GM21737 (cell line): ENCODE measurements at regions not wholly inside any gene's neighbourhood (a gene's known extent, or its start where the extent isn't known, plus 50 kb on each side); places are given as distances from the start of the nearest gene placed in this dataset.

Experiments
- ATAC-seq: cut with Tn5 transposase; IDR thresholded peaks from one replicate; pipeline ENCODE4 v1.9.1; 2021; ENCODE audit warnings: mild to moderate bottlenecking, moderate library complexity; ENCODE audit not compliant: unreplicated experiment

GRCh38 chr7:35463751-35464150 is 209.9 kb upstream of the TBX20 start:
- no peak for ATAC-seq

DNA sequence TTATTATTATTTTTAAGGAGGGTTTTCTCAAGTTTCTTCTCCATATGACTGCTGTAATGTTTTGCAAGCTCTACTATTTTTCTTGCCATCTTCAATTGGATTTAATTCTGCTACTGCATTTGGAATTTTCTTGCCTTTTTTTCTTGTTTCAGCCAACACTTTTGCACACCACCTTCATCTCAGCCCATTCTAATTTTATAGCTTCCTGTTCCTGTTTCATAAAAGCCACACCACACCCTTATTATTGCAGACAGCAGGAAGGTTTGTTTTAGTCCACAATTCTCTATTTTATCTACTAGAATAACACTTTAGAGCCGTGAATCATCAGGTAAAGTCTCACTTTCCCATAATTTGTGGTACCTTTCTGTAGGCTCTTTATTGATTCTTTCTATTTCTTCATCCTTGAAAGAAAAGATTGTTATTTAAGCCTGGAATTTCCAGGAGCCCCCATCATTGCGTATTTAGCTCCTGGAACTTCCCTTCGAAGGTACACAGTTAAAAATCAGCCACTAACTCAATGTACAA is 209.3 kb upstream of the TBX20 start:
- no peak for ATAC-seq

- ATAC-seq, result no peak
Observed at GRCh38 chr7:35454575-35455385, 200.9 kb upstream of the TBX20 start.

DNA sequence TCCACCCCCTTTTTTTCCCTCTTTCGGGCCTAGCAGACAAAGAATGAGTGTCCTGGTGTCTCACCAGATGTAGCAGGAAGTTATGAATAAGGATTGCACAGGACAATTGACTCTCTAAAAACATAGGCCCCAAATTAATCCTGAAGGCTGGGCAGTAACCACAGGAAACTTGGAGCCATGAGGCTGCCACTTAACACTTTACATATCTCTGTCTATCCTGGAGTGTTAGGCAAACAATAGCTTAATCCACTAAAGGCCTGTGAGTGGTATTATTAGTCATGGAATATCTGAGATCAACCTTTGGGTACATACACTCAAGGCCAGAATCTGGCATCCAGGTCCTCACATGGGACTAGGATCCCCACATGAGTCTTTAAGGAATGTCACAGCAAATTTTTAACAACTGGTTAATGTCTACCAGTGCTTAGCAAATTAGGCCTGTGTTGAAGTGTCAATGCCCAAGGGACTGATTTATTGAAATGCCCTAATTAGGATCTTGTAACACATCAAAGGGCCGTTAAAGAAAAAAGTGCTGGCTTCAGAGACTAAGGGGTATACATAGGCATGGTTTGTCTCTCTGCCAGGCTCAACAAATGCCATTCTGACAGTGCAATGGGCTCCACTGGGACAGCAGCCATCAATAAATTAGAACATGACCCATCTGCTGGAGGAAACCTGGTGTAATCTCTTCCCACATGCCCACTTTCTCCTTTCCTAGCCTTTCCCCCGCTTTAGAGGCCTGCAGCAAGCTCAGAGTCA is 196.7 kb upstream of the TBX20 start:
- ATAC-seq, result no peak

DNA sequence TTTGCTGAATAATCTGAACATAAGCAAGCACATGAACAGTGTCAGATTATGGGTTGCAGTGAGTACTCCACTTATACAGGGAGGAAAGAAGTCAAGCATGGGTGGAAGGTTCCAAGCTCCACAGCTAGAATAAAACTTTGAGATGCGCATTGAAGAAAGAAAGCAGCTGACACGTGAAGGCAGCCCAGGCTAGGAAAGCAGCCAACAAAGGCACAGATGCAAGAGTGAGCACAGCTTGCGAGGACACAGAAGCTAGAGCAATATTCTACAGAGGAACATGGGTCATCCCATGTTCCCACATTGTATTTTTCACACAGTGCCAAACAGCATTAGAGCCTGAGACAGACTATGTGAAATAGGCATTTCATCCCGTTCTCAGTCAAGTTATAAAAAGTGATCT is 194.6 kb upstream of the TBX20 start:
- no peak for ATAC-seq

- no peak for ATAC-seq
Observed at GRCh38 chr7:35446091-35446490, 192.2 kb upstream of the TBX20 start.

DNA sequence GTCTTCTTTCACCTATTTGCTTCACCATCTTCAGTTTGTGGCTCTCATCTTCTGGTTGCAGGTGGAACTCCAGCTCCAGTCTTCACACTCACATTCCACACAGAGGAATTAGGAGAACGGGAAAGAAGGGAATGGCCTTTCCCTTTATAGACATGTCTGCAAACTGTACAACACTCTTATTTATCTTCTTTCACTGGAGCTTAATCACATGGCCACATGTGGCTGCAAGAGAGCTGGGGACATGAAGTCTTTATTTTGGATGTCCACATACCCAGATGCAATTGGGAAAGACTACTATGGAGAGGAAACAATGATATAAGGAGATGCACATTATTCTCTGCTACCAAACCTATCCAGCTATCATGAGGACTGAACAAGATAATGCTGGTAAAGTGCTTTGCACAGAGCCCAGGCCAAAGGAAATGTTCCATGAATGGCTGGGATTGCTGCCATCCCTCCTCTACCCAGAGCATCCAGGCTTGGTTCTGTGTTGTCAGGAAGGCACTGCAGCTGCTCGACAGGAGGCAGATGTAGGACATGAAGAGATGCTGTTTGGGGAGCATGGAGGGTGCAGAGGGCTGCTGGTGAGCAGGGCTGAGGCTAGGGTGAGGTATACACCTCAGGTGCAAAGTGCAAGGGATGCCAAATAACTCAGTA is 183.8 kb upstream of the TBX20 start:
- ATAC-seq, result no peak

GRCh38 chr7:35436452-35436851 is 182.6 kb upstream of the TBX20 start:
- ATAC-seq, result no peak

DNA sequence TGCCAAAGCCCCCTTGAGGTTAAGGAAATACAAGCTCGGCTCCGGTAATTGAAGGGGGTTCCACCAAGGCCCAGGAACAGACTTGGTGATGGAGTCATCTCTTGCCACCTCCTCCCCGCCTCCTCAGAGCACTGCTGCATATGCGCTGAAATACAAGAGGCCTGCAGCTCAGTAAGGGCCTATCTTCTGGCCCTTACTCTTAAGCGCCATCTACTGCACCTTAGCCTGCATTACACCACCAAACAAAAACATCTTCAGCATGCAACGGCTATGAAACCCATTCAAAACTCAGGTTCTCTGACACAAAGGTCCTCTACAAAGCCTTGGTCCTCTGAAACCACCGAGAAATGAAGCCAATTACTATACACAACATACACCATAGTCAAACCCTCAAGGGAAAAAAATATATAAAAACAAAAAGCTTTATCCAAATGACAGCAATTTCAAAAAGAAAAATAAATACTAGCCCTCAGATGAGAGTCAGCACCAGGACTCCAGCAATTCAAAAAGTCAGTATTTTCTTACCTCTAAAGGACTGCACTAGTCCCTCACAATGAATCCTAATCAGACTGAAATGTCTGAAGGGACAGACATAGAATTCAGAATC is 176.8 kb upstream of the TBX20 start:
- no peak for ATAC-seq

- ATAC-seq, result no peak
Observed at GRCh38 chr7:35424869-35425495, 171.1 kb upstream of the TBX20 start.

- no peak for ATAC-seq
Observed at GRCh38 chr7:35424440-35424839, 170.5 kb upstream of the TBX20 start.

DNA sequence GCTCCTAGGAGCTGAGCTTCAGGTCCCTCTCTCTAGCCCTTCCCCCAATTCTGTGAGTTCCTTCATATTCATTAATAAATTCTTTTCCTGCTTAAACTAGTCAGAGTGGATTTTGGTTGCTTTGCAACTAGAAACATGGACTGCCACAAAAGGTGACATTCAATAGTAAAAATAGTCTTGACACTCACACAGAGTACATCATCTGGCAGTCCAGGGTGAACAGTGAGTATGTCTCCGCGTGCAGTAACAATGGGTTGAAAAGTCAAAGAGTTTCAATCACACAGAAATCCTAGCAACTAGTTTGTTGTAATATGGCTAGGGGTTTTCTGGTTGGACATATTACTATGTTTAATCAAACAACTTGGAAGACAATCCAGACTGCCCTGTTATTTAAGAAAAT is 168.8 kb upstream of the TBX20 start:
- no peak for ATAC-seq

DNA sequence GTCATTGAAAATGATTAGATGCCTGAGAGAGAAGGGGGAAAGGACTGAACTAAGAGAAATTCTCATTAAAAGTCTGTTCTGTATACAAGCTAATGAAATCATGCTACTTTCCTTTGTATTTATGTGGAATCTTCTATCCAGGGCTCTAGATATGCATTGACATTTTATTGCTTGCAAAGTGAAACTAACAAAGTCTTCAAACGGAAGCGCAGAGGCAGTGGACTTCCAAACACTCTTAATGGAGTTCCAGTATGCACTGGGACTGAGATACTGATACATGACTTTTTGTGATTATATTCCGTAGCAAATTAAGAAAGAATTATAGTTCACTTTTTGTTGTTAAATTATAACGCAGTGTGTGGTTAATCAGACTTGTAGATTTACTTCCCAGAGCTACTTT is 166.8 kb upstream of the TBX20 start:
- ATAC-seq, result no peak

GRCh38 chr7:35419391-35419755 is 165.5 kb upstream of the TBX20 start:
- ATAC-seq, result no peak

DNA sequence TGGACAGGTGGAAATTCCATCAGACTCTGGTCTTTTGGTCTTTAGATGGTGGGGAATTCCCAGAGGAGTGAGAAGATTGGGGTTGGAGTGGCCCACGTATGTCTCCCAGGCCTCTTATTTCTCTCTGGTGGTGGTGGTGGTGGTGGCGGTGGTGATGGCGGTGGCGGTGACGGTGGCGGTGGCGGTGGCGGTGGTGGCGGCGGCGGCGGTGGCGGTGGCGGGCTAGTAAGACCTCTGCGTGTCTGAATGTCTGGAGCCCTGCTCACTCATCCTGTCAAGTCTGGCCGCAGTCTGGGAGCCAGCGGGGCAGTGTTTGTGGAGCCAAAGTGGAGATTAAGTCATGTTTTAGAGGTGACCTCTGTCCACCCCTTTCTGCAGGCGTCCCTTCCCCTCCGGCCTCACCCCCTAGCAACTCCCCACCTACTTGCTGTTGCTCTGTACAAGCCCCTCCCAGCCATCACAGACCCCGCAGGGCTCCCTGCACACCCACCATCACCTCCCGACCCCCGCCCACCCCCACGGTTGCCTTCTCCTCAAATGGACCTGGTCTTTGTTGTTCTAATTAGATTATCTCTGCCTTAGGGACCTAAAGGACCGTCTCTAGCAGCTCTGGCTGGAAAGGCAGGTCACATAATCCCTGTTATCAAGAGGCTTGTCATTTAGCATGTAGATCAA is 165.0 kb upstream of the TBX20 start:
- ATAC-seq, result no peak

- no peak for ATAC-seq
Observed at GRCh38 chr7:35416568-35416967, 162.7 kb upstream of the TBX20 start.

DNA sequence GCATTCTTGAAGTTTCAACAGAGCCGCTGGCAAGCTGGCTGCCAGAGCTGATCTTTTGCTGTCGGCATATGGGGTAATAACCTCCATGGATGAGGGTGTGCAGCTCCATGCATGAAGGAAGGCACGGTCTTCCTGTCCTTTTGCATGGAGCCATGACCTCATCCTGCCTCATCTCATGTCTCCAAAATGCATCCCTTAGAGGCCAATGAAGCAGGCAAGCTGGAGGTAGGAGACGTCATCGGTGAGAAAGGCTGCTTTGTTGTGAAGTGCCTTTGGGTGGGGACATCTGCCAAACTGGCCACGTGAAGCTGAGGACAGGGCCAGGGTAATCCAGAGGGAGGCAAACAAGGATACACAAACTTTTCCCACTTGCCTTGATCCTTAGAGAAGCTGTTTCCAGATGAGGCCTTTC is 161.5 kb upstream of the TBX20 start:
- ATAC-seq, result no peak

- ATAC-seq, result no peak
Observed at GRCh38 chr7:35411331-35411730, 157.4 kb upstream of the TBX20 start.

GRCh38 chr7:35405461-35405860 is 151.6 kb upstream of the TBX20 start:
- ATAC-seq, result no peak

DNA sequence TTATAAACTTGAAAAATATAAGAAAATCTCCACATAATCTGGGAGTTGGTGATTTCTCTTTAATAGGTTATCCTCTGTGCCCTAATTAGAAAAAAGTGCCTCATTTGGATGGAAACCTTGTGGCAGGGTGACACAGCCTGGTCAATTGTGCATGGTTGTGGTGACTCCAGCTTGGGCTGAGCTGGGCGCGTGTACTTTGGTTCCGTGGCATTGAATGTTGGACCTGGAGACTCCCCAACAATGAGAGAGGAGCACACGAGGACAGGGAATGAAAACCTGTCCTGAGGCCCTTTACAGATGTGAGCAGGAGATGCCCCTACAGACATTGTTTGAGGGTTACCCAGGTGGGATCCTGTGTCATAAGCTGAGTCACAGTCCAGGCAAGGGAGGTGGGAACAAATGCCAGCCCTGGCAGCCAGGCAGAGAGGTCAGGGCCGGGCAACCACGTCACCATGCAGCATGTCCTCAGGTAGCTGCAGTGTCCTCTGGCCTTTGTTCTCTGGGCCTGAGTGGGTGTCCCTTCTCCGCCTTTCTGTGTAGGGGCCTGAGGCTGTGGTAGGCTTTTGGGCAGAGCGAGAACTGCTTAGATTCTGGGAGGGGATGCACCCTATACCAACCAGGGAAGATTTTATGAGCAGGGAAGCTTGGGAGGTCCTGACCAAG is 147.4 kb upstream of the TBX20 start:
- ATAC-seq, result no peak
